HG03060 (cell line): ENCODE measurements at regions not wholly inside any gene's neighbourhood (a gene's known extent, or its start where the extent isn't known, plus 50 kb on each side); places are given as distances from the start of the nearest gene placed in this dataset.
"Not testable (repeated sequence)": the region's sequence is repeated elsewhere in the genome, so short reads cannot be mapped to it uniquely, and the experiment has no call there.

Experiments used
- ATAC-seq: cut with Tn5 transposase; IDR thresholded peaks from one replicate; pipeline ENCODE4 v1.9.1; 2021; ENCODE audit warnings: low read depth, moderate number of reproducible peaks; ENCODE audit not compliant: unreplicated experiment

- no peak for ATAC-seq
These were observed 244.9 kb downstream of the SEMA3D start for GRCh38 chr7:84941936-84942335.

- no peak for ATAC-seq
These were observed 245.6 kb downstream of the SEMA3D start for GRCh38 chr7:84941291-84941690.

- ATAC-seq, result no peak
These were observed 247.0 kb downstream of the SEMA3D start for GRCh38 chr7:84939888-84940287.

- ATAC-seq, result no peak
These were observed 247.4 kb downstream of the SEMA3D start for GRCh38 chr7:84939442-84939841.

- no peak for ATAC-seq
These were observed 262.5 kb downstream of the SEMA3D start for GRCh38 chr7:84924353-84924752.

GRCh38 chr7:84923348-84923747 lies 263.5 kb downstream of the SEMA3D start:
- ATAC-seq, result no peak

- no peak for ATAC-seq
These were observed 265.7 kb downstream of the SEMA3D start for GRCh38 chr7:84921154-84921553.

- not testable (repeated sequence) for ATAC-seq
These were observed 269.9 kb downstream of the SEMA3D start for GRCh38 chr7:84916973-84917372.

- no peak for ATAC-seq
These were observed 270.7 kb downstream of the SEMA3D start for GRCh38 chr7:84916161-84916560.

- ATAC-seq, result no peak
These were observed 272.3 kb downstream of the SEMA3D start for GRCh38 chr7:84914598-84914997.

GRCh38 chr7:84913731-84914130 lies 273.1 kb downstream of the SEMA3D start:
- ATAC-seq, result no peak

- ATAC-seq, result no peak
These were observed 273.7 kb downstream of the SEMA3D start for GRCh38 chr7:84912993-84913635.

GRCh38 chr7:84912537-84912936 lies 274.3 kb downstream of the SEMA3D start:
- no peak for ATAC-seq

GRCh38 chr7:84912018-84912417 lies 274.8 kb downstream of the SEMA3D start:
- no peak for ATAC-seq

- no peak for ATAC-seq
These were observed 275.8 kb downstream of the SEMA3D start for GRCh38 chr7:84911077-84911476.

- ATAC-seq, result not testable (repeated sequence)
These were observed 276.5 kb downstream of the SEMA3D start for GRCh38 chr7:84910322-84910721.

- no peak for ATAC-seq
These were observed 278.6 kb downstream of the SEMA3D start for GRCh38 chr7:84908196-84908793.

- ATAC-seq, result no peak
These were observed 280.0 kb downstream of the SEMA3D start for GRCh38 chr7:84906889-84907288.

- no peak for ATAC-seq
These were observed 282.3 kb downstream of the SEMA3D start for GRCh38 chr7:84904561-84904960.

- ATAC-seq, result no peak
These were observed 285.5 kb downstream of the SEMA3D start for GRCh38 chr7:84901366-84901765.

- no peak for ATAC-seq
These were observed 286.6 kb downstream of the SEMA3D start for GRCh38 chr7:84900215-84900614.

- no peak for ATAC-seq
These were observed 291.3 kb downstream of the SEMA3D start for GRCh38 chr7:84895563-84895962.
